ENCODE measurements at regions not wholly inside any gene's neighbourhood (a gene's known extent, or its start where the extent isn't known, plus 50 kb on each side); places are given as distances from the start of the nearest gene placed in this dataset.

- no peak for DNase-seq
Observed at GRCh38 chr11:113579292-113579940, 104.2 kb upstream of the DRD2 start.

DNA sequence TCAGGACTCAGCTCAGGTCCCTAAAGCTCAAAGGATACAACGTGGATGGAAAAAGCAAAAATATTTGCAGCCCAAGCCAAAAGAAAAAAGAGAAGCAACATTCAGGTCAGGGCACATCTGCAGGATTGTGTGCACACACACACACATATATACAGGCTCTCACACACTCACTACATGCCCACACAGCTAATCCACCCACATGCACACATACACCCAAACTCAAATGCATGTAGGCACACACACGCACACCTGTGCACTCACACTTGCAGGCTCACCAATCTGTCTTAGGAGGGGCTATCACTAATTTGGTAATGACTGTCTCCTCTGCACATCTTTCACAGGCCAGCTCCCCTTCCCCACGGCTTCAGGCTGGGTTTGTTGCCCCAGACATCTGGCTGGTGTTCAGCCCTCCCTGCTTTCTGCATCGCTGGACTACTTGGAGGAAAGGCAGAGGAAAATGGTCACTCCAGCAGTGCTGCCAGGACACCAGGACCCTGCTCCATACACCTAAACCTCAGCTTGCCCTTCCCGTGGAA, 103.6 kb upstream of the DRD2 start:
- no peak for DNase-seq

DNA sequence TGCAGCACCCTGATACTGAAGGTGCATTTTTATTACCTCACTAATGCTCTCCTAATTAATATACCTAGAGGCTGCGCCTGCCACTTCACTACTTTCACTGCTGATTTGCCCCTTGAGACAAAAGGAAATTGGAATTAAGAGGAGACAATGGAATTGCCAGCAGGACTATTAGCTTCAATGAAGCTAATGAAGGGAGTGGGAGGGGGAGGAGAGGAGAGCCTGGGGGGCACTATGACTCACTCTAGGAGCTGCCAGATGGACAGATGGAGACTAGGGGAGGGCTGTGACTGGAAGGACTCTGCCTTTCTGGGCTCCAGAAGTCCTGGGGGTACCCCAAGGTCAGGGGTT, 102.8 kb upstream of the DRD2 start:
- no peak for DNase-seq

DNA sequence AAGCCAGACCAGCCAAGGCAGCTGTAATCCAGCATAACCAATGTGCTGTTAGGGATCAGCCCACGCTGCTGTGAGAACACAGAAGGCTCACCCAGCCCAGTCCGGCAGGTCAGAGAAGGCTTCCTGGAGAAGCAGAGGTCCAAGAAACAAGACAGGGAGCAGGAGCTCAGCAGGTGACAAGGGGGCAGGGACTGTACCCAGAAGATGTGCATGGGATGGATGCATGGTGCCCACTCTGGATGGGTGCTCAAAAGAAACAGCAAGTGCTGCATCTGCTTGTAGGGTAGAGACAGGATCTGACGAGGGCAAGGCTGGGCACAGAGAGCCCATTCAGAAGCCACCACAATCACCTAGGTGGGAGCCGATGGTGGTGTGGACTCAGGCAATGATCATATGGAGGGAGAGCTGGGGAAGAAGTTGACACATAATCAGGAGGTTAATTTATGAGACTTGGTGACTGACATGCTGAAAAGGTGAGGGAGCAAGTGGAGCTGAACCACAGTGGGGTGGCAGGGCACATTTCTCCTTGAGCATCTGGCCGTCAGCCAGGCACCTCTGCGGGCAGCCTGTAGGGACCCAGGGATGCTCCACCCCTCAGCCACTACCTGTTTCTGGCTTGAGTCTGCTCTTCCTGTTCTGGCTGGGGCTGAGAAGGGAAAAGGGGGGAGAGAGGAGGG, 102.3 kb upstream of the DRD2 start:
- DNase-seq, result no peak

DNA sequence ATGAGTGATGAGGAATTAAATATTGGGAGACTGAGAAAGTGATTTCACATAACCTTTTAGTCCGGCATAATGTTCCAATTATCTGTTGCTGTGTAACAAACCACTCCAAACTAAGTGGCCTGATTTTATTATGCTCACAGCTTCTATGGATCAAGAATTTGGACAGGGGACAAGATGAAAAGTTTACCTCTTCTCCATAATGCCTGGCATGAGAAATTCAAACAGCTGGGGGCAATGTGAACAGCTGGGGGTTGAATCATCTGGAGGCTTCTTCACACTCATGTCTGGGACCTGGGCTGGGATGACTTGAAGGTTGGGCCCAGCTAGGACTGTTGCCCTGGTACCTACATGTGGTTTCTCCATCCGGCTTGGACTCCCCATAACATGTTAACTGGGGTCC, 99.4 kb upstream of the DRD2 start:
- no peak for DNase-seq

GRCh38 chr11:113574171-113574570, 99.0 kb upstream of the DRD2 start:
- DNase-seq, result no peak

DNA sequence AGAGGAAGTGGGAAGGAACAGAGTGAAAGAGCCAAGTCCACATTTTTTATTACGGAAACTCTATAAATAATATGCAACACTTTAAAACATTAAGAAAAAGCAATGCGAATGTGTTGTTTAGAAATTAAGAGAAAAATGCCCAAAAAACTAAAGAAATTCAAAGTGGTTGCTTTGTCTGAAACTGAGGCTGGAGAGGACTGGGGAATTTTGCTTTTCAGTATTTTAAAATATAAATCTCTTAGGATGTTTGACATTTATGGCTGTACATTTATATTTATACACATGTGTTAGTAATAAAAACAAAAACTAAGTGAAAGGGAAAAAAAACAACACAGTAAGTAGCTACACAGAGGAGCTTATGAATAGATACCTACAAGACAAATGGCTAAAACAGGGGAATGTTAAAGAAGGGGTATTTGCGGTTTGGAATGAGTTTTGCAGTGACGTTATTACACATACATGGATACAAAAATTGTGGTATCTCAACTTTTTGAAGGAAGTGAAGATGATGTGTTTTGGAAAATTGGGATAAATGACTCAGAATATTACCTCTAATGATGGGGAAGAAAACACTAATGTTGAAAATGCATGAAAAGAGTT, 97.0 kb upstream of the DRD2 start:
- no peak for DNase-seq

- no peak for DNase-seq
Observed at GRCh38 chr11:113571531-113571930, 96.3 kb upstream of the DRD2 start.

DNA sequence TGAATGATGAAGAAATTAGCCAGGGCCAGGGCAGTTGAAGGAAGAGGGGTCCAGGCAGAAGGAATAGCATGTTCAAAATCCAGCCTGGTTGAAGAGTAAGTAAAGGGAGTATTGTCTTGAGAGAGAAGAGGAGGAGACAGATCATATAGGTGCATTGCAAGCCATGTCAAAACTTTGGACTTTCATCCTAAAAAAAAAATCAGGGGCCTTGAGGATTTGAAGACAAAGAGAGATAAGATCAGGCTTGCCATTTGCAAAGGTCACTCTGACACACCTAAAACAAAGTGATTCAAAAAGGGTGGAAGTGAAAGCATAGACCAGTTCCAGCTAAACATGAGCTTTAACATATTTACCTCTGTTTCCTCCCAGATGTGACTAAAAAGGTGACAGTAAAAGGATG, 95.7 kb upstream of the DRD2 start:
- DNase-seq, result no peak

- no peak for DNase-seq
Observed at GRCh38 chr11:113569391-113569790, 94.2 kb upstream of the DRD2 start.

- no peak for DNase-seq
Observed at GRCh38 chr11:113568566-113568965, 93.4 kb upstream of the DRD2 start.

GRCh38 chr11:113567867-113568544, 92.8 kb upstream of the DRD2 start:
- DNase-seq, result no peak

DNA sequence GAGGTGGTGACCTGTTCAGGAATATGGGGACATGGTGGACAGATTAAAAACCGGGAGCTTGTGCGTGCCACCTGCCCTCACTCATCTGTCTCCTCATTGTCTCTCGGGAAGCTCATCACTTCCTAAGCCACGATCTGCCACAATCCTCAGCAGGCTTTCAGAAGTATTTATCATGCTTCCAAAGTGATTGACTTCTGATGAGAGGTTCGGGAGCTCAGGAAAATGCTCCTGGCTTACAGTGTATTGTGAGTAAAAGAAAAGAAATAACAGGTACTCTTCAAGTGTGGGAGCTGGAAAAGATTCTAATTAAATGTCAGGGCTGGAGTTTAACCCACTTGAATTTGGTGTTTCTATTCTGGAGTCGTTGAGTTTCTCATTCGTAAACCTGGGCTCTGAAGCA, 91.9 kb upstream of the DRD2 start:
- no peak for DNase-seq

DNA sequence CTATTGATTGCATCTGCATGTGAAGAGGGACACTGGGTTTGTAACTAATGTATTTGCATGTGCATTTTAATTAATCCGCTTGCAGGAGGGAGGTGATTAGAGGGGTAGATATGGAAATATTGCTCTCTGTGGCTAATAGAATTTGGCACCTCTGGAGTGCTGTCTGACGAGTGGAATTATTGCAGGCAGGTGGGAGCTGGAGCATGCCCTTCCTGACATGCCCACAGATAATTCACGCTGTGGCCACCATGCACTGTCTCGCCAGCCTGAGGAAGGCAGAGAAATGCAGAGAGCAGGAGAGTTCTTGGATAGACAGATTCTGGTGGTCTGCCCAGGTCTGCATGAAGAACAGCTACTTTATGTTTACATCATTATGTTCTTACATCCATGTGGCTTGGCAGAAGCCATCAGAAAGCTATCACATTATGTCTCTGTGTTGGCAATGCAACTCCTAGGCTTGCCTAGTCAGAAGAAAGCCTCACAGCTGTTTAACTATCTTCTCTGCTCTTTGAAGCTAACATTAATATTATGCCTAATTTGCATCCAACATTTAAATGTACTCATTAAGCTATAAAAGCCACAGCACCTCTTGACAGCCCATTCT, 89.4 kb upstream of the DRD2 start:
- DNase-seq, result no peak

DNA sequence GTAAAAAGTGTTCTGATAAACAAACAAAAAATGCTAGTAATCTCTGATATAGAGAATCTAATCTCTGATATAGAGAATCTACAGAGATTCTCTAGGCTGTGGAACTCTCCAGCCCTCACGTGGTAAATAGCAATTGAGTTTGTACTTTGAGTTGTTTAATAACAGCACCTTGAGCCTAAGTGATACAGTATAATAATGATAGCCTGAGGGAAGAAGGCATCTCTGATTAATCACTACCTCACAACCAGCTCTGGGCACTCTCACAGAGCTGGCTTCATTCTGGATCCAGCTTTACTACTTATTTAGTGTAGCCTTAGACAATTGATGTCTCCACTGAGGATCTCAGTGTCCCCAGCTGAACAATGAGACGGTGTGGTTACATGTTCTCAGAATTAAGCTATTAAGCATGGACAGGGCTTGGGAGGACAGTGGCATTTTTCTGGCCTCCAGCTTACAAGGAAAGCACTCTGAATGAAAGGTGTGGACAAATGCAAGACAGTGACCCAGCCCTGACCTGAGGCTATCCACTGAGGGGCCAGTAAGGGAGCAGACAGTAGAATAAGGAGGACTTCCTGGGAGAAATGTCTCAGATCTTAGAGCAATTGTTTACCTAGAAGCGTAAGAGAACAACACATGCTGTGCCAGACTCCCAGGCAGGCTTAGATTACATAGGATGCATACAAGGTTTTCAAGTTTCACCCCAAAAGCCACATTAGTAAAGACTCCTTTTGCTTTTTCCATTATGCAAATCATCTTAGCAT, 88.7 kb upstream of the DRD2 start:
- no peak for DNase-seq

DNA sequence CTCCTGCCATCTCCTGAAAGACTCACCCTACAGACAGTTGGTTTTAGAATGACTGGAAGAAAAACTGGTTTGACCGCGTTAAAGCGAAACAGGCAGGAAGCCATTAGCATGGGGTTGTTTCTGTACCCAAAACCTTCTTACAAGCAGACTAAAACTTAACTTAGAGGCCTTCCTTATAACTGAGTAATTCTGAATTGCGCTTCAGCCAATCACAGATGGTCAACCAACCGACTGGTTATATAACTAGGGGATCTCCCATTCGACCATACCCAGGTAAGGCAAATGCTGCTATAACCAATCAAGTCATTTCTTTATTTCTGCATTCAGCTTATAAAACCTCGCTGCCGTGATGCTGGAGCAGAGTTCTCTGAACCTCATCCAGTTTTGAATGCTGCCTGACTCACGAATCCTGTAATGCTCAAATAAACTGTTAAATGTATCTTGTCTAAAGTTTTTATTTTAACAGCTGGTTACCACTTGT, 87.8 kb upstream of the DRD2 start:
- no peak for DNase-seq

DNA sequence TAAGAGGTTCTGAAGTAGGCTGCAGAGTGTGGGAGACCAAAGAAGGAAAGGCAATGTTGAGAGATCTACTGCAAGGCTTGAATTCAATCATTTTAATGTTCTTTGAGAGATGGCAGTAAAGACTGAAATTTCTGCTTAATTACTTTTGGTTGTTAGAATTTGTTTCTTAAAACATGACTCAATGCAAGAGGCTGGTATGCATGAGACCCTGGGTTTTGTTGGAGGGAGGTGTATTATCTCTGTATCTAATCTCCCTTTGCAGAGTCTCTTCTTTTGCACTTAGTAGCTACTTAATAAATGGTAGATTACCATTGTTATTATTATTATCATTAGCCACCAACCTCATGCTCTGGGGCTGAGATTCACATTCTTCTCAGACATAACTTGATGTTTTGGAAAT, 87.4 kb upstream of the DRD2 start:
- no peak for DNase-seq

- no peak for DNase-seq
Observed at GRCh38 chr11:113557926-113558325, 82.7 kb upstream of the DRD2 start.

DNA sequence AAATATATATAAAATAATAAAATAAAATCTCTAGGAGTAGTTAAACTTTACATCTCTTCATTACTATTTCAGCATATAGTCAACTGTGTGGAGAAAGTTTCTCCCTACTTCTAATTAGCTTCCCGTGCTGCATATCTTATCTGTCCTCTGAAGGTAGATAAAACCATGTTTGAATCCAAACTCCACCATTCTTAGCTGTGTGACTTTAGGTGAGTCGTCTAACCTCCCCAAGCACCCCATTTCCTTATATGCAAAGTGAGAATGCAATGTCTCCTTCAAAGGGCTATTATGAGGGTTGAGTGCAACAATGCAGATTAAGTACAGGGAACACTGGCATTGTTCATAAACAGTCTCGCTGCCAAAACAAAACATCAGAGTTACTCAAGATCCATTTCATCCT, 80.8 kb upstream of the DRD2 start:
- no peak for DNase-seq

- DNase-seq, result no peak
Observed at GRCh38 chr11:113555071-113555619, 79.9 kb upstream of the DRD2 start.

DNA sequence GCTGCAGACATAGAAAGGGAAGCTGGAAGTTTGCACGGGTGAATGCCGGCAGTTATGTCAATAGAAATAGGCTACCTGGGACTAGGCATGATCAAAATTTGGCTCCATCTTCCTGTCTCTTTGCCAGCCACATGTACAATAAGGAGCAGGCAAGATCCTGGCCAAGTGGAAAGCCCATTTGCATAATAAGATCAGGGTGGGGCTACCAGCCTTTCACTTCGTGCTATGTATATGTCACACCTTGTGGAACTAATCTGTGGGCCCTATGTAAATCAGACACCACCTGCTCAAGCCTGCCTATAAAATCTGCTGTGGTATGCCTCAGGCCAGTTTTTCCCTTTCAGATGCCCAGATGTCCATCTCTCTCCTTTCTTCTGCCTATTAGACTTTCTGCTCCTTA, 79.3 kb upstream of the DRD2 start:
- no peak for DNase-seq

DNA sequence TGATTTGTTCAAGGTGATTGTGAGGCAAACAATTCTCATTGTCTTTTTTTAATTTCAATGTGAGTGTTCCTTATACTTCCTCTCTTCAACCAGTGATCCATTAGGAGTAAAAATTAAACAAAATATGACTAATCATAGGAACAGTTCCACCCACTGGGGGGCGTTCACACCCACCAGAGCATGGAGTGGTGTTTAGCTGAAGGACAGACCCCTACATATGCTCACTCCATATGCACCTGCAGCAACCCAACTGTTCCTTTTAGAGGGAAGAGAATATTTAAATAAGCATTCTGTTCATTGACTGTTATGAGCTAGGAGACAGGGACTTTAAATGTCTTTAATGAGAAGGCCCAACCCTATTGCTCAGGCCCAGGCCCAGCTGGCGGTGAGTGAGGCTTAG, 78.7 kb upstream of the DRD2 start:
- DNase-seq, result no peak

Data from activated CD8-positive, alpha-beta memory T cell treated with anti-CD3 and anti-CD28 coated beads, Interleukin-2, amount 50 U/mL, for 48 hours (primary cell).